ENCODE measurements at regions not wholly inside any gene's neighbourhood (a gene's known extent, or its start where the extent isn't known, plus 50 kb on each side); places are given as distances from the start of the nearest gene placed in this dataset.
A peak's percentile ranks its signal among the peaks of the same experiment; 100 is the strongest.
"Not testable (repeated sequence)": the region's sequence is repeated elsewhere in the genome, so short reads cannot be mapped to it uniquely, and the experiment has no call there.

DNA sequence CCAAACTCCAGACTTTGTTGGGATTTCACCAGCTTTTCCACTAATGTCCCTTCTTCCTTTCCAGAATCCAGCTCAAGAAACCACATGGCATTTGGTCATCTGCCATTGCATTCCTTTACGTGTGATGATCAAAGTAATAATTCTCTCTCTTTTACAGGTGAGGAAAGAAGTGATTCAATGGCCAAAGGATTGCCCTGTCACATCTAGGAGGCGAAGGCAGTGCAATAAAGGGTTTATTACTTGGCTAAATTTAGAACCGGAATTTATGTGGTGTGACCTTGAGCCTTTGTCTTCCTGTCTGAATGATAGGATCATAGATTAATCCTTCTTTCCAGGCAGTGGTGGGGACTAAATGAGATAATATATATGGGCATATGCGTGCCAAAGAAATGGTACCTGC is 58.3 kb upstream of the COBL start:
- no peaks in the 10 kb centered on the region for H3K27me3 ChIP-seq (replicated peaks; ENCODE audit: insufficient read depth)
- intact Hi-C loops (cut with DNase I) = no loop called here
- H3K27ac ChIP-seq = no peak overlapping the region
- no peaks in the 10 kb centered on the region for H3K9me3 ChIP-seq
- H3K36me3 ChIP-seq = no peaks in the 10 kb centered on the region
- H3K4me3 ChIP-seq = no peak overlapping the region
- no peak for TF ChIP-seq POLR2A (IDR thresholded peaks at IDR 0.05)
- H3K4me1 ChIP-seq (replicated peaks) = no peaks in the 10 kb centered on the region
- 37% methylated on average over 4 of the region's 4 CpGs for WGBS
- no peak for DNase-seq (ENCODE audit: low spot score)

DNA sequence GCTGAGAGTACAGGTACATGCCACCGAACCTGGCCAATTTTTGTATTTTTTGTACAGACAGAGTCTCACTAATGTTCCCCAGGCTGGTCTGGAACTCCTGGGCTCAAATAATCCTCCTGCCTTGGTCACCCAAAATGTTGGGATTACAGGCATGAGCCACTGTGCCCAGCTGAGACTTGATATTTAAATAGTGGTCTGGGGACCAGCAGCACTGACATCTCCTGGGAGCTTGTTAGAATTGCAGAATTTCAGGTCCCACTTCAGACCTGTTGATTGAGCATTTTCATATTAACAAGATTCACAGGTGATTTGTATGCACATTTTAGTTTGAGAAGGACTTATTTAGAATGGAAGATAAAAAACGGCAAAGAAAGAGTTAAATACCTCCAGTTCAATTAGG is 57.0 kb upstream of the COBL start:
- H3K4me3 ChIP-seq; H3K27ac ChIP-seq; H3K4me1 ChIP-seq (replicated peaks); DNase-seq (ENCODE audit: low spot score); H3K27me3 ChIP-seq (replicated peaks; ENCODE audit: insufficient read depth); H3K36me3 ChIP-seq; H3K9me3 ChIP-seq; intact Hi-C loops (cut with DNase I): not testable (repeated sequence)
- 74% methylated on average over 2 of the region's 2 CpGs for WGBS

DNA sequence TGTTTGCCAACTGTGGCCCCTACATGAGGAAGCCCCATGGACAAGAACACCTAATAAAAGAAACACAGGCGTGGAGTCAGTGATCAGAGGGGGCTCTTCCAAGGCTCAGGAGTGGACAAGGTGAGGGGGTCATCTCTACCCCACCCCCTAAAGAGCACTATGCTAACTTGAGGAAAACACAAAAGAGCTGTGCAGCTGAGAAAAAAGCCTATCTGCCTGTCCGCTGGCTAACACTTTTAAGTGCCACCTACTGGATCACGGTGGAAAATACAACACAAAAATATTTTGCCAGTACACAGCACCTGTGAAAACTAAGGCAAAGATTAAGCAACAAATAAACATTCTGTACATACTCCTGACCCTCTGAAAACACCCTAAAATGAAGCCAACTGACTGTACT is 53.1 kb upstream of the COBL start:
- no peak for TF ChIP-seq POLR2A (IDR thresholded peaks at IDR 0.05)
- TF ChIP-seq, protein P1, sequence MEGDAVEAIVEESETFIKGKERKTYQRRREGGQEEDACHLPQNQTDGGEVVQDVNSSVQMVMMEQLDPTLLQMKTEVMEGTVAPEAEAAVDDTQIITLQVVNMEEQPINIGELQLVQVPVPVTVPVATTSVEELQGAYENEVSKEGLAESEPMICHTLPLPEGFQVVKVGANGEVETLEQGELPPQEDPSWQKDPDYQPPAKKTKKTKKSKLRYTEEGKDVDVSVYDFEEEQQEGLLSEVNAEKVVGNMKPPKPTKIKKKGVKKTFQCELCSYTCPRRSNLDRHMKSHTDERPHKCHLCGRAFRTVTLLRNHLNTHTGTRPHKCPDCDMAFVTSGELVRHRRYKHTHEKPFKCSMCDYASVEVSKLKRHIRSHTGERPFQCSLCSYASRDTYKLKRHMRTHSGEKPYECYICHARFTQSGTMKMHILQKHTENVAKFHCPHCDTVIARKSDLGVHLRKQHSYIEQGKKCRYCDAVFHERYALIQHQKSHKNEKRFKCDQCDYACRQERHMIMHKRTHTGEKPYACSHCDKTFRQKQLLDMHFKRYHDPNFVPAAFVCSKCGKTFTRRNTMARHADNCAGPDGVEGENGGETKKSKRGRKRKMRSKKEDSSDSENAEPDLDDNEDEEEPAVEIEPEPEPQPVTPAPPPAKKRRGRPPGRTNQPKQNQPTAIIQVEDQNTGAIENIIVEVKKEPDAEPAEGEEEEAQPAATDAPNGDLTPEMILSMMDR (IDR thresholded peaks at IDR 0.05) = peak in 3 of 4 experiments; percentile 8 to 52 (median 43)
- no peaks in the 10 kb centered on the region for H3K36me3 ChIP-seq
- 35% methylated on average over 3 of the region's 3 CpGs for WGBS
- no peaks in the 10 kb centered on the region for H3K9me3 ChIP-seq
- no peak overlapping the region for H3K27ac ChIP-seq
- H3K4me1 ChIP-seq (replicated peaks) = peaks cover 3% of the 10 kb centered on the region
- no peaks in the 10 kb centered on the region for H3K27me3 ChIP-seq (replicated peaks; ENCODE audit: insufficient read depth)
- DNase-seq (ENCODE audit: low spot score) = no peak
- intact Hi-C loops (cut with DNase I) = no loop called here
- no peak overlapping the region for H3K4me3 ChIP-seq

DNA sequence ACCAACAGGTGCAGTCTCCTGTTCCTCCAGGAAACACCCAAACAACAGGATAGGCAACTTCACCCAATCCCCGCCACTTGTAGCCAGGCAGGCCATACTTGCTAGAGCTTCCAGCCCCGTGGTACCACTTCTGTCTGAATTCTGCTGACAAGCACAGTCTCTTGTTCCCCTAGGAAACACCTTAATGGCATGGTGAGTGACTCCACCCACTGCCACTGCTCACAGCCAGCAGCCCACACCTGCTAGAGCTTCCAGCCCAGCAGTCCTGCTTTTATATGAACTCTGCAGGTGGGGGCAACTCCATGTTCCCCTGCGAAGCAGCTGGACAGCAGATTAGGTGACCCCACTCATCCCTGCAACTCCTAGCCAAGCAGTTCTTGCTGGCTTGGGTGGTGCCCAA is 52.6 kb upstream of the COBL start:
- 51% methylated on average over 3 of the region's 3 CpGs for WGBS
- H3K4me1 ChIP-seq (replicated peaks); H3K4me3 ChIP-seq; H3K36me3 ChIP-seq; DNase-seq (ENCODE audit: low spot score); H3K27ac ChIP-seq; H3K9me3 ChIP-seq; H3K27me3 ChIP-seq (replicated peaks; ENCODE audit: insufficient read depth); intact Hi-C loops (cut with DNase I): not testable (repeated sequence)

DNA sequence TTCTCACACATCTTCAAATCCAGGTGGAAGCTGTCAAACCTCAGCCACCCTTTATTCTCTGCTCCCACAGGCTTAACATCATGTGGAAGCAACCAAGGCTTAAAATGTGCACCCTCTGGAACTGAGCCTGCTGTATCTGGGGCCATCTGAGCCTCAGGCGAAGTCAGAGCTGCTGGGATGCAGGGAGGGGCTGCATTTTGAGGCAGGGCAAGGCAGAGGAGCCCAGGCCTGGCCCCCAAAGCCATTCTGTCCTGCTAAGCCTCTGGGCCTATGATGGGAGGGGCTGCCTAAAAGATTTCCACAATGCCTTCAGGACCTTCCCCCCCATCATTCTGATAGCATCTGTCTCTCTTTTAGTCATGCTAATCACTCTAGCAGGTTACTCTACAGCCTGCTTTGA is 51.7 kb upstream of the COBL start:
- Histone ChIP-seq H3K9me3 (no peaks in the 10 kb centered on the region), H3K36me3 (no peaks in the 10 kb centered on the region), H3K27ac (no peak overlapping the region), H3K27me3 (replicated peaks; ENCODE audit: insufficient read depth) (no peaks in the 10 kb centered on the region), H3K4me1 (replicated peaks) (peaks cover 3% of the 10 kb centered on the region), H3K4me3 (no peak overlapping the region)
- TF ChIP-seq POLR2A (IDR thresholded peaks at IDR 0.05) (no peak), POLR2AphosphoS5 (IDR thresholded peaks at IDR 0.05) (no peak)
- TF ChIP-seq, protein P1 (IDR thresholded peaks at IDR 0.05) = no peak
- intact Hi-C loops (cut with DNase I) = no loop called here
- no peak for DNase-seq (ENCODE audit: low spot score)
- 91% methylated on average over 1 of the region's 1 CpG for WGBS

DNA sequence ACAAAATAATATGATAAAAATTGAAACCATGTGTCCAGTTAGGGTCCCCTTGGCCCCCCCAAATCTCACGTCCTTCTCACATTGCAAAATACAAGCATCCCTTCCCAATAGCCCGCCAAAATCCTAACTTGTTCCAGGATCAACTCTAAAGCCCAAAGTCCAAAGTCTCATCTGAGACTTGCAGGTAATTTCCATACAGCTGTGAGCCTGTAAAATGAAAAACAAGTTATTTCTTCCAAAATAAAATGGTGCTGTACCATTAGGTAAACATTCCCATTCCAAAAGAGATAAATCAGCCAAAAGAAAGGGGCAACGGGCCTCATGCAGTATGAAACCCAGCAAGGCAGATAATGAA is 51.0 kb upstream of the COBL start:
- no peak for DNase-seq (ENCODE audit: low spot score)
- WGBS = 56% methylated on average over 3 of the region's 3 CpGs
- no peaks in the 10 kb centered on the region for H3K9me3 ChIP-seq
- peaks cover 3% of the 10 kb centered on the region for H3K4me1 ChIP-seq (replicated peaks)
- H3K27me3 ChIP-seq (replicated peaks; ENCODE audit: insufficient read depth) = no peaks in the 10 kb centered on the region
- H3K27ac ChIP-seq = no peak overlapping the region
- TF ChIP-seq, protein P1 (IDR thresholded peaks at IDR 0.05) = no peak
- TF ChIP-seq POLR2AphosphoS5 (IDR thresholded peaks at IDR 0.05) (no peak), POLR2A (IDR thresholded peaks at IDR 0.05) (no peak)
- H3K36me3 ChIP-seq = no peaks in the 10 kb centered on the region
- H3K4me3 ChIP-seq = no peak overlapping the region
- intact Hi-C loops (cut with DNase I) = loop anchor here (1.0 kb wide), 1 partner anchor 205 kb away; no protein-coding TSS in a partner anchor
